A673 (cell line): ENCODE measurements at regions not wholly inside any gene's neighbourhood (a gene's known extent, or its start where the extent isn't known, plus 50 kb on each side); places are given as distances from the start of the nearest gene placed in this dataset.

ENCODE experiments used
- BruUV-seq: library from RNA; stranded (reverse); fragments of 400-500 nt; replicated peaks from 2 replicates; lab custom pipeline; 2021; lab: Mats Ljungman, UMichigan
- CTCF ChIA-PET: fragments of 300-600 bp; sonication (Branson Sonifier 250); formaldehyde crosslinking; loops from one replicate; lab custom pipeline; 2022; ENCODE audit warnings: antibody characterized with exemption; lab: Charles Lee
- POLR2A ChIA-PET: fragments of 300-600 bp; sonication (Branson Sonifier 250); formaldehyde crosslinking; loops from one replicate; lab custom pipeline; 2022; ENCODE audit warnings: antibody characterized with exemption; ENCODE audit not compliant: low non-redundant PET; lab: Charles Lee
- DNase-seq: peaks from one replicate; pipeline ENCODE4 v3.0.0-alpha.2; 2015; ENCODE audit warnings: low spot score
- H3K27ac ChIP-seq: fragments of 200-600 bp; sonication (generic); 2 replicates; pipeline ENCODE4 v1.5.1; 2016; ENCODE audit warnings: mixed run types, low read depth, mild to moderate bottlenecking, mixed read lengths, antibody characterized with exemption, low read length; ENCODE audit not compliant: poor library complexity, severe bottlenecking
- H3K27me3 ChIP-seq: fragments of 200-600 bp; sonication (generic); replicated peaks from 2 replicates; pipeline ENCODE4 v1.6.1; 2017; ENCODE audit warnings: mixed run types, low read depth, mild to moderate bottlenecking, mixed read lengths, antibody characterized with exemption, low read length; ENCODE audit not compliant: insufficient read depth, poor library complexity
- H3K36me3 ChIP-seq: fragments of 200-600 bp; sonication (generic); 2 replicates; pipeline ENCODE4 v1.6.1; 2016; ENCODE audit warnings: mixed run types, mild to moderate bottlenecking, mixed read lengths, antibody characterized with exemption, low read length; ENCODE audit not compliant: insufficient read depth, poor library complexity, severe bottlenecking
- H3K4me1 ChIP-seq: fragments of 200-600 bp; sonication (generic); 2 replicates; pipeline ENCODE4 v1.6.1; 2017; ENCODE audit warnings: mixed run types, mild to moderate bottlenecking, mixed read lengths, antibody characterized with exemption, low read length; ENCODE audit not compliant: insufficient read depth, poor library complexity, severe bottlenecking
- H3K4me3 ChIP-seq: fragments of 200-600 bp; sonication (generic); 2 replicates; pipeline ENCODE4 v1.5.1; 2016; ENCODE audit warnings: low read depth, mixed run types, mild to moderate bottlenecking, mixed read lengths, low read length; ENCODE audit not compliant: poor library complexity, severe bottlenecking
- H3K9me3 ChIP-seq: fragments of 200-600 bp; sonication (generic); 2 replicates; pipeline ENCODE4 v1.6.1; 2016; ENCODE audit warnings: mixed run types, low read depth, mild to moderate bottlenecking, mixed read lengths, antibody characterized with exemption, low read length; ENCODE audit not compliant: poor library complexity, severe bottlenecking
- CTCF ChIP-seq: fragments of 300-800, 200-600 bp; sonication (generic); conservative IDR thresholded peaks from 2 replicates; pipeline ENCODE4 v1.5.1; 2017; ENCODE audit warnings: low read depth, mild to moderate bottlenecking, antibody characterized with exemption, low read length, moderate library complexity, mixed read lengths
- EZH2 ChIP-seq: fragments of 200-600 bp; sonication (generic); IDR thresholded peaks from 2 replicates; pipeline ENCODE4 v1.6.1; 2017; ENCODE audit warnings: borderline replicate concordance, low read depth, mild to moderate bottlenecking, mixed read lengths, antibody characterized with exemption, low read length; ENCODE audit not compliant: poor library complexity, severe bottlenecking
- intact Hi-C: fragments of 100-400 bp; cut with micrococcal nuclease; formaldehyde crosslinking; loops from one replicate; pipeline ENCODE4 v1.10.0; 2022; ENCODE audit not compliant: unreplicated experiment

GRCh38 chr11:45067966-45068365, 78.5 kb upstream of the PRDM11 start:
- no TSS peak for BruUV-seq

GRCh38 chr11:45071232-45071631, 75.2 kb upstream of the PRDM11 start:
- POLR2A ChIA-PET = no interaction called here
- intact Hi-C loops = no loop called here
- no TSS peak for BruUV-seq
- no peak for DNase-seq
- no peak overlapping the region for H3K27ac ChIP-seq
- no peak overlapping the region for H3K4me3 ChIP-seq
- H3K4me1 ChIP-seq = no peaks in the 10 kb centered on the region
- TF ChIP-seq CTCF (no peak), EZH2 (no peak)
- H3K27me3 ChIP-seq = no peaks in the 10 kb centered on the region
- no peaks in the 10 kb centered on the region for H3K36me3 ChIP-seq
- CTCF ChIA-PET = no interaction called here
- no peaks in the 10 kb centered on the region for H3K9me3 ChIP-seq

More at GRCh38 chr11:45067966-45068365, 78.5 kb upstream of the PRDM11 start:
- intact Hi-C loops = no loop called here
- H3K9me3 ChIP-seq = no peaks in the 10 kb centered on the region
- no peak overlapping the region for H3K4me3 ChIP-seq
- no peaks in the 10 kb centered on the region for H3K36me3 ChIP-seq
- POLR2A ChIA-PET = interaction anchor here (0.7 kb wide), 1 partner anchor 122 kb away, joined by 4 read pairs; no protein-coding TSS in a partner anchor
- no peak overlapping the region for H3K27ac ChIP-seq
- CTCF ChIA-PET = no interaction called here
- DNase-seq = no peak
- TF ChIP-seq EZH2 (no peak), CTCF (no peak)
- no peaks in the 10 kb centered on the region for H3K27me3 ChIP-seq
- no peaks in the 10 kb centered on the region for H3K4me1 ChIP-seq

- no TSS peak for BruUV-seq
- no peak overlapping the region for H3K4me3 ChIP-seq
- no peak for DNase-seq
- no peak for TF ChIP-seq EZH2
- TF ChIP-seq CTCF = no peak
- H3K27ac ChIP-seq = no peak overlapping the region
- H3K27me3 ChIP-seq = no peaks in the 10 kb centered on the region
- ChIA-PET CTCF (no interaction called here), POLR2A (no interaction called here)
- H3K4me1 ChIP-seq = peaks cover 7% of the 10 kb centered on the region
- no peaks in the 10 kb centered on the region for H3K36me3 ChIP-seq
- H3K9me3 ChIP-seq = no peaks in the 10 kb centered on the region
- intact Hi-C loops = no loop called here
These were observed 72.7 kb upstream of the PRDM11 start for GRCh38 chr11:45073685-45074141.
